Gastroesophageal sphincter (tissue), 4 donors: ENCODE measurements at regions not wholly inside any gene's neighbourhood (a gene's known extent, or its start where the extent isn't known, plus 50 kb on each side); places are given as distances from the start of the nearest gene placed in this dataset.
"Not testable (repeated sequence)": the region's sequence is repeated elsewhere in the genome, so short reads cannot be mapped to it uniquely, and the experiment has no call there.

ENCODE experiments used
- ATAC-seq: fragments of 150-250 bp; one replicate; pipeline ENCODE4 v1.9.1; 2016; ENCODE audit warnings: mild to moderate bottlenecking, moderate library complexity
- H3K27ac ChIP-seq, 4 donors: fragments of 200-600 bp; sonication (generic) in 3 of 4; 1 replicate in 3 of 4; 2 replicates in 1 of 4; pipeline ENCODE4 v1.5.1; 2016 to 2019
- H3K27me3 ChIP-seq: fragments of 200-600 bp; sonication (generic); one replicate; pipeline ENCODE4 v1.5.1; 2019
- H3K36me3 ChIP-seq, 2 donors: fragments of 200-600 bp; sonication (generic); one replicate each; pipeline ENCODE4 v1.5.1; 2019; ENCODE audit warnings: control low read depth in 1 of 2
- H3K4me1 ChIP-seq, 3 donors: fragments of 200-600 bp; sonication (generic); 1 replicate in 2 of 3; 2 replicates in 1 of 3; pipeline ENCODE4 v1.5.1; 2016 to 2019; ENCODE audit warnings: control low read depth in 2 of 3
- H3K4me3 ChIP-seq, 2 donors: fragments of 200-600 bp; sonication (generic); one replicate each; pipeline ENCODE4 v1.5.1; 2019; ENCODE audit warnings: mild to moderate bottlenecking in 1 of 2, moderate library complexity in 1 of 2
- H3K9me3 ChIP-seq, 3 donors: fragments of 200-600 bp; sonication (generic); one replicate each; pipeline ENCODE4 v1.5.1; 2017 to 2019; ENCODE audit warnings: control low read depth in 2 of 3
- CTCF ChIP-seq, 4 experiments: fragments of 200-600 bp in 2 of 4; fragments of 450-650 bp in 2 of 4; sonication (generic) in 1 of 4; IDR thresholded peaks; one replicate each; pipeline ENCODE4 v1.5.1; 2017 to 2019; ENCODE audit warnings: antibody characterized with exemption in 4 of 4, mild to moderate bottlenecking in 2 of 4, moderate library complexity in 2 of 4
- EP300 ChIP-seq: sonication (generic); formaldehyde crosslinking; IDR thresholded peaks from one replicate; pipeline ENCODE4 v1.6.1; 2017; ENCODE audit warnings: antibody characterized with exemption, mild to moderate bottlenecking
- POLR2A ChIP-seq, 2 donors: fragments of 450-650 bp; IDR thresholded peaks; one replicate each; pipeline ENCODE4 v1.6.1; 2017; ENCODE audit warnings: antibody characterized with exemption in 2 of 2, mild to moderate bottlenecking in 2 of 2, moderate library complexity in 1 of 2
- POLR2AphosphoS5 ChIP-seq: sonication (generic); formaldehyde crosslinking; IDR thresholded peaks from one replicate; pipeline ENCODE4 v1.6.1; 2017; ENCODE audit warnings: antibody characterized with exemption
- WGBS, 2 donors: methylation state at CpG; one replicate each; pipeline ENCODE4 v1.1.5; 2018; ENCODE audit warnings: low coverage in 1 of 2; 5-methylcytosine and 5-hydroxymethylcytosine counted together

DNA sequence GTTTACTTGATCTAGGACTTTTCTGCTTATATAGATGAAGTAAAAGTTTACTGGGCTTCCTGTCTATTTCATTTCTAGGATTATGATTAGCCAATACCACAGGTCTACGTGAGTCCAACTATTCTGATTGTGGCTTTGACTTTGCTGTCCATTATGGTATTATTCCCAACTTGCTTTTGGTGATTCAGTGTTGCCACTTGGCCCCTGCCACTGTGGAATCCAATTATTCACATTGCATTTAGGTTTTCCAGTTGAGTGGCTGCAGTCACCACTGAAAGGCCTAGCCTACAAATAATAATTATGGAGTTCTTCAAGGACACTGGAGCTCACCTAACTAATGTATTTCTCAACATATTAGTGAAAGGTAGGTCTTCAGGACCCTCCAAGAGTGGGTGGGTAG, 574.3 kb upstream of the USP24 start:
- no peak overlapping the region for H3K4me3 ChIP-seq
- no peak for ATAC-seq

GRCh38 chr1:55786396-55786795, 571.2 kb upstream of the USP24 start:
- WGBS, 2 donors = 54 to 62% methylated on average over 4 of the region's 4 CpGs
- H3K4me1 ChIP-seq = peaks cover 0 to 9% (median 0%) of the 10 kb centered on the region in 3 donors
- TF ChIP-seq POLR2AphosphoS5 = no peak
- no peak for TF ChIP-seq EP300
- no peak for TF ChIP-seq CTCF (IDR thresholded peaks at IDR 0.05)
- no peak for TF ChIP-seq POLR2A (IDR thresholded peaks at IDR 0.05)
- no peaks in the 10 kb centered on the region for H3K36me3 ChIP-seq
- H3K27me3 ChIP-seq = no peaks in the 10 kb centered on the region
- no peak overlapping the region for H3K27ac ChIP-seq
- H3K9me3 ChIP-seq = no peaks in the 10 kb centered on the region
- no peak for ATAC-seq
- no peak overlapping the region for H3K4me3 ChIP-seq

More for the DNA sequence above, 574.3 kb upstream of the USP24 start:
- Histone ChIP-seq H3K27me3 (no peaks in the 10 kb centered on the region), H3K36me3 (no peaks in the 10 kb centered on the region), H3K27ac (no peak overlapping the region), H3K4me1 (no peaks in the 10 kb centered on the region), H3K9me3 (no peaks in the 10 kb centered on the region)
- TF ChIP-seq POLR2A (IDR thresholded peaks at IDR 0.05) (no peak), POLR2AphosphoS5 (no peak), EP300 (no peak), CTCF (IDR thresholded peaks at IDR 0.05) (no peak)
- 93 to 100% methylated on average over 1 of the region's 1 CpG for WGBS, 2 donors

DNA sequence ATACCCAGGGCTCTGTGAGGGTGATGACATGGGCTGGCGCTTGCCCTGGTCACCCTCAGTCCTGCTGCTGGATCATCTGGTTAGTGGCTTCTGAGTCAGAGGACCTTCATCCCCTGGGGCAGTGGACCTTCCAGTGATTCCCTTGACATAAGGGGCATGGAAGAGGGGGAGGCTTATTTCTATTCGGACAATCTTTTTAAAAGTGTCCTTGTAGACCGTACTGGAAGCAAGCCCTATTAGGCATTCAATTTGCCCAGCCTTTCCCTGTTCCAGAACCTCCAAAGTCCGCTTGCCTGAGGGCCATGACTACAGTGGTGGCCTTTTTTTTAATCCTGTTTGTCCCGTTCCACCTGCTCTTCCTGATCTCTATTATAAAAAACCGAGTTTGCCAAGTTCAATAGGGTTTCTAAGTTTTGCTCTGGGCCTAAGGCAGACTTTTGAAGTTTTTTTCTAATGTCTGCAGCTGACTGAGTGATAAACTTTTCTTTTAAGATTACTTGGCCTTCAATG, 569.8 kb upstream of the USP24 start:
- not testable (repeated sequence) for H3K27me3 ChIP-seq, H3K27ac ChIP-seq, ATAC-seq

DNA sequence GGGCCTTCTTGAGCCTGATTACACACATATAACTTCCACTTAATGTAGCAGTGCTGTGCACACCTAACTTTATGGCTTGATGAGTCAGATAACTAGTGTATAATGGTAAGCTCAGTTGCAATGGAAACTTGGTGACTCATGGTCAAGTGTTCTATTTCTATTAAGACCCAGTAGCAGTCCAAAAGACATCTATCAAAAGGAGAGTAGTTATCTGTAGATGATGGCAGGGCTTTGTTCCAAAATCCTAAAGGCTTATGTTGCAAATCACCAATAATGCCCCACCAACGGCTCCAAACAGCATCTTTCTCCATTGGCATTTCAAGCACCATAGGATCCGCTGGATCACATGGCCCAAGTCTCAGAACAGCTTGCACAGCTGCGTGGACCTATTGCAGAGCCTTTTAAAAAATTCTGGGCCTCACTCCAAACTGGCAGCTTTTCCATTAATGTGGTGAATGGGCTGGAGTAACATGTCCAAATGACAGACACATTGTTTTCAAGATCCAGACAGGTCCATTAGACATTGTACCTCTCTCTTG, 566.8 kb upstream of the USP24 start:
- no peaks in the 10 kb centered on the region for H3K27me3 ChIP-seq
- H3K27ac ChIP-seq = peak overlapping the region in 1 of 4 donors; percentile 11
- TF ChIP-seq POLR2AphosphoS5 (peak; percentile 25), EP300 (no peak)
- peaks cover 0 to 9% (median 0%) of the 10 kb centered on the region in 3 donors for H3K4me1 ChIP-seq
- no peak overlapping the region for H3K4me3 ChIP-seq
- ATAC-seq = no peak
- no peaks in the 10 kb centered on the region for H3K9me3 ChIP-seq
- 30 to 47% methylated on average over 3 of the region's 3 CpGs for WGBS, 2 donors
- H3K36me3 ChIP-seq = no peaks in the 10 kb centered on the region

More for the DNA sequence above, 569.8 kb upstream of the USP24 start:
- H3K36me3 ChIP-seq, H3K4me3 ChIP-seq, H3K4me1 ChIP-seq, H3K9me3 ChIP-seq: not testable (repeated sequence)
- 86 to 91% methylated on average over 3 to 5 of the region's 6 CpGs for WGBS, 2 donors

GRCh38 chr1:55781003-55781402, 565.8 kb upstream of the USP24 start:
- Histone ChIP-seq H3K9me3 (no peaks in the 10 kb centered on the region), H3K4me1 (peaks cover 0 to 9% (median 0%) of the 10 kb centered on the region in 3 donors), H3K36me3 (no peaks in the 10 kb centered on the region), H3K27ac (no peak overlapping the region), H3K4me3 (no peak overlapping the region), H3K27me3 (no peaks in the 10 kb centered on the region)
- no peak for ATAC-seq
- TF ChIP-seq CTCF (IDR thresholded peaks at IDR 0.05) = no peak
- TF ChIP-seq POLR2A (IDR thresholded peaks at IDR 0.05) = no peak
- no peak for TF ChIP-seq POLR2AphosphoS5
- TF ChIP-seq EP300 = no peak
- WGBS, 2 donors = 100% methylated on average over 3 of the region's 3 CpGs

GRCh38 chr1:55777545-55777944, 562.4 kb upstream of the USP24 start:
- peaks cover 0 to 7% (median 0%) of the 10 kb centered on the region in 3 donors for H3K9me3 ChIP-seq
- no peak overlapping the region for H3K4me3 ChIP-seq
- 100% methylated on average over 2 of the region's 2 CpGs; no CpG with 5 or more reads in 1 of the 2 donors for WGBS, 2 donors

More at GRCh38 chr1:55777545-55777944, 562.4 kb upstream of the USP24 start:
- Histone ChIP-seq H3K36me3 (no peaks in the 10 kb centered on the region), H3K27me3 (no peaks in the 10 kb centered on the region), H3K4me1 (peaks cover 0 to 9% (median 0%) of the 10 kb centered on the region in 3 donors), H3K27ac (no peak overlapping the region)
- no peak for ATAC-seq
- TF ChIP-seq EP300 (no peak), CTCF (IDR thresholded peaks at IDR 0.05) (no peak), POLR2AphosphoS5 (no peak), POLR2A (IDR thresholded peaks at IDR 0.05) (no peak)
